ENCODE measurements at regions not wholly inside any gene's neighbourhood (a gene's known extent, or its start where the extent isn't known, plus 50 kb on each side); places are given as distances from the start of the nearest gene placed in this dataset.
"Not testable (repeated sequence)": the region's sequence is repeated elsewhere in the genome, so short reads cannot be mapped to it uniquely, and the experiment has no call there.

DNA sequence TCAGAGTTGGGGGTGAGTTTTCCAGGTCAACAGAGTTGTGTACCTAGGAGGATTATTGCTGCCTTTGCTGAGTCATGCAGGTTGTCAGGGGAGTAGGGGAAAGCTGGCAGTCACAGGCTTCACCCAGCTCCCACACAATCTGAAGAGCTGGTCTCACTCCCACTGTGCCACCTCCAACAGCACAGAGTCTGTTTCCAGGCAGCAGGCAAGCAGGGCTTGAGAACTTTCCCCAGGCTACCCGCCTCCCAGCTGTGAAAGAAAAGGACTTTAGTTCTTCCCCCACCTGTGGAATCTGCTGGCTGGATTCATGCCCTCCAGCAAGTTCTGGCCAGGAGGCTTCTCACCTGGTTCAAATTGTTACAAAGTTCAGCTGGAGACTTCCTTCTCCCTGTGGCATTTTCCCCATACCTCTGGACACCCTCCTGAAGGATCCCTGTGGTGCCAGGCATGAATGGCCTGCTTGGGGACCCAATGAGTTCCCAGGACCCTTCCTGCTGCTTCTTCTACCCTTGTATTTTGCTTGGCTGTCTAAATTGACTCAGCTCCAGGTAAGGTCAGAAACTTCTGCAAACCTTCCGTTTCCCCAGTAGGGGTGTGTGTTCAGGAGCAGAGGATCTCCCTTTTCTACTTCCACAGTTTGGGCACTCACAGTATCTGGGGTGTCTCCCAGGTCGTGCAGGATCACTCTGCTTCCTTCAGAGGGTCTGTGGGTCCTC, 378.1 kb upstream of the MAN1A1 start:
- no peak overlapping the region for H3K27ac ChIP-seq (ENCODE audit: low read length)
- H3K4me2 ChIP-seq (ENCODE audit: low read length), result no peak overlapping the region

GRCh38 chr6:119726912-119727311, 377.4 kb upstream of the MAN1A1 start:
- not testable (repeated sequence) for H3K9me3 ChIP-seq (ENCODE audit: insufficient read depth, low read length); H3K27me3 ChIP-seq (ENCODE audit: low read depth, low read length); H3K4me2 ChIP-seq (ENCODE audit: low read length); H3K9ac ChIP-seq (ENCODE audit: low read length); H3K79me2 ChIP-seq (ENCODE audit: low read length); H3K4me3 ChIP-seq (ENCODE audit: low read length); H3K4me1 ChIP-seq (ENCODE audit: low read length); H3K36me3 ChIP-seq (replicated peaks; ENCODE audit: low read depth, low read length); H2AFZ ChIP-seq (ENCODE audit: low read depth, low read length); H4K20me1 ChIP-seq (ENCODE audit: insufficient read depth, low read length); H3K27ac ChIP-seq (ENCODE audit: low read length)

More for the DNA sequence above, 378.1 kb upstream of the MAN1A1 start:
- H3K27me3 ChIP-seq (ENCODE audit: low read depth, low read length), result no peaks in the 10 kb centered on the region
- H3K9ac ChIP-seq (ENCODE audit: low read length), result no peak overlapping the region
- H3K9me3 ChIP-seq (ENCODE audit: insufficient read depth, low read length), result no peaks in the 10 kb centered on the region
- TF ChIP-seq EZH2phosphoT487 (IDR thresholded peaks at IDR 0.05; ENCODE audit: low read depth) (no peak), CTCF (IDR thresholded peaks at IDR 0.05; ENCODE audit: low read depth, low read length) (no peak)
- H3K79me2 ChIP-seq (ENCODE audit: low read length), result no peaks in the 10 kb centered on the region
- H2AFZ ChIP-seq (ENCODE audit: low read depth, low read length), result no peak overlapping the region
- H3K36me3 ChIP-seq (replicated peaks; ENCODE audit: low read depth, low read length), result no peaks in the 10 kb centered on the region
- H4K20me1 ChIP-seq (ENCODE audit: insufficient read depth, low read length), result no peaks in the 10 kb centered on the region
- no peak overlapping the region for H3K4me3 ChIP-seq (ENCODE audit: low read length)
- H3K4me1 ChIP-seq (ENCODE audit: low read length), result no peaks in the 10 kb centered on the region

GRCh38 chr6:119726086-119726485, 376.5 kb upstream of the MAN1A1 start:
- Histone ChIP-seq H3K9ac (ENCODE audit: low read length) (no peak overlapping the region), H3K4me3 (ENCODE audit: low read length) (no peak overlapping the region), H2AFZ (ENCODE audit: low read depth, low read length) (no peak overlapping the region), H3K27ac (ENCODE audit: low read length) (no peak overlapping the region), H3K36me3 (replicated peaks; ENCODE audit: low read depth, low read length) (no peaks in the 10 kb centered on the region), H3K27me3 (ENCODE audit: low read depth, low read length) (no peaks in the 10 kb centered on the region), H3K9me3 (ENCODE audit: insufficient read depth, low read length) (no peaks in the 10 kb centered on the region), H3K4me1 (ENCODE audit: low read length) (no peaks in the 10 kb centered on the region), H4K20me1 (ENCODE audit: insufficient read depth, low read length) (no peaks in the 10 kb centered on the region), H3K4me2 (ENCODE audit: low read length) (no peak overlapping the region), H3K79me2 (ENCODE audit: low read length) (no peaks in the 10 kb centered on the region)
- TF ChIP-seq EZH2phosphoT487 (IDR thresholded peaks at IDR 0.05; ENCODE audit: low read depth) (no peak), CTCF (IDR thresholded peaks at IDR 0.05; ENCODE audit: low read depth, low read length) (no peak)

- Histone ChIP-seq H3K4me2 (ENCODE audit: low read length) (no peak overlapping the region), H3K9ac (ENCODE audit: low read length) (no peak overlapping the region), H3K27ac (ENCODE audit: low read length) (no peak overlapping the region), H3K79me2 (ENCODE audit: low read length) (no peaks in the 10 kb centered on the region), H3K27me3 (ENCODE audit: low read depth, low read length) (no peaks in the 10 kb centered on the region), H4K20me1 (ENCODE audit: insufficient read depth, low read length) (no peaks in the 10 kb centered on the region), H3K4me3 (ENCODE audit: low read length) (no peak overlapping the region), H3K36me3 (replicated peaks; ENCODE audit: low read depth, low read length) (no peaks in the 10 kb centered on the region), H3K4me1 (ENCODE audit: low read length) (peaks cover 4% of the 10 kb centered on the region), H2AFZ (ENCODE audit: low read depth, low read length) (no peak overlapping the region), H3K9me3 (ENCODE audit: insufficient read depth, low read length) (no peaks in the 10 kb centered on the region)
- TF ChIP-seq CTCF (IDR thresholded peaks at IDR 0.05; ENCODE audit: low read depth, low read length) (no peak), EZH2phosphoT487 (IDR thresholded peaks at IDR 0.05; ENCODE audit: low read depth) (no peak)
These were observed 370.6 kb upstream of the MAN1A1 start for GRCh38 chr6:119720160-119720559.
